ENCODE measurements at regions not wholly inside any gene's neighbourhood (a gene's known extent, or its start where the extent isn't known, plus 50 kb on each side); places are given as distances from the start of the nearest gene placed in this dataset.

- TF ChIP-seq YY1 (IDR thresholded peaks at IDR 0.05; ENCODE audit: insufficient read depth, insufficient read length), result no peak
- no peak for TF ChIP-seq ZNF274 (IDR thresholded peaks at IDR 0.05; ENCODE audit: low read depth, low read length)
These were observed 199.6 kb upstream of the HNMT start for GRCh38 chr2:137764646-137765045.

Data from NT2/D1 (cell line).